ENCODE measurements at regions not wholly inside any gene's neighbourhood (a gene's known extent, or its start where the extent isn't known, plus 50 kb on each side); places are given as distances from the start of the nearest gene placed in this dataset.

GRCh38 chr2:83842421-83842820 lies 616.7 kb downstream of the SUCLG1 start:
- H3K9me3 ChIP-seq (ENCODE audit: control insufficient read depth, insufficient read depth, low read depth, low read length): no peaks in the 10 kb centered on the region
- no peaks in the 10 kb centered on the region for H3K27me3 ChIP-seq (ENCODE audit: control insufficient read depth, insufficient read depth, low read length)
- no peaks in the 10 kb centered on the region for H3K79me2 ChIP-seq (ENCODE audit: control insufficient read depth, insufficient read depth, low read length)
- H3K4me3 ChIP-seq (replicated peaks in 1 of 4; ENCODE audit: control extremely low read depth in 1 of 4, insufficient read depth in 1 of 4, low read depth in 3 of 4, low read length in 4 of 4): no peak overlapping the region
- no peaks in the 10 kb centered on the region for H3K36me3 ChIP-seq (ENCODE audit: control insufficient read depth, insufficient read depth, low read length)
- no peaks in the 10 kb centered on the region for H4K20me1 ChIP-seq (ENCODE audit: control insufficient read depth, extremely low read depth, insufficient read depth, low read length)
- H2AFZ ChIP-seq (ENCODE audit: low read length): no peak overlapping the region
- H3K4me1 ChIP-seq (ENCODE audit: control insufficient read depth, extremely low read depth, insufficient read depth, low read length): no peaks in the 10 kb centered on the region
- TF ChIP-seq CTCF (conservative IDR thresholded peaks at IDR 0.05 in 1 of 2, IDR thresholded peaks at IDR 0.05 in 1 of 2; ENCODE audit: low read depth in 1 of 2, low read length in 2 of 2): no peak
- no peak overlapping the region for H3K4me2 ChIP-seq (ENCODE audit: extremely low read depth, insufficient read depth, low read length)
- no peak overlapping the region for H3K9ac ChIP-seq (ENCODE audit: insufficient read depth, low read length)
- no peak for DNase-seq (ENCODE audit: low read depth in 2 of 2)
- no peak overlapping the region for H3K27ac ChIP-seq (ENCODE audit: insufficient read depth, low read length)

DNA sequence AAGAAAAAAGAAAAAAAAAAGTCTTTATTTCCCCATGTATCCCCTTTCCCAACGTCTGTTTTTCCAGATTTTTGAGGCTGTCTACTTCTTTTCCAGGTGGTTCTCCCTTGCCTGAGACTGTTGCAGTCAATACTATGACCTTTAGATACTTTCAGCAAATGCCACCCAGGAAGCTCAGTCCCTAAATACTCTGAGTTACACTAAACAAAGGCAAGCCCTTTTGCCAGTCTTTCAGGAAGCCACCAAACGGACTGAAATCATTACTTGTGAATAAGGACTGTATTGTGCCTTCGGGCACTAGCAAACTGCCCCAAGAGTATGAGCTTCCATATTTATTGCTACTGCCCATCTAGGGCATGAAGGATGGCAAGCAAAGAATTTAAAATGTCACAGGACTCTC lies 621.3 kb downstream of the SUCLG1 start:
- H3K36me3 ChIP-seq (ENCODE audit: control insufficient read depth, insufficient read depth, low read length): no peaks in the 10 kb centered on the region
- no peak overlapping the region for H3K4me3 ChIP-seq (replicated peaks in 1 of 4; ENCODE audit: control extremely low read depth in 1 of 4, insufficient read depth in 1 of 4, low read depth in 3 of 4, low read length in 4 of 4)
- no peak overlapping the region for H3K27ac ChIP-seq (ENCODE audit: insufficient read depth, low read length)
- no peak overlapping the region for H2AFZ ChIP-seq (ENCODE audit: low read length)
- no peaks in the 10 kb centered on the region for H3K4me1 ChIP-seq (ENCODE audit: control insufficient read depth, extremely low read depth, insufficient read depth, low read length)
- H3K27me3 ChIP-seq (ENCODE audit: control insufficient read depth, insufficient read depth, low read length): no peaks in the 10 kb centered on the region
- no peaks in the 10 kb centered on the region for H4K20me1 ChIP-seq (ENCODE audit: control insufficient read depth, extremely low read depth, insufficient read depth, low read length)
- TF ChIP-seq EZH2 (IDR thresholded peaks at IDR 0.05; ENCODE audit: low read length, missing control alignments) (no peak), CTCF (conservative IDR thresholded peaks at IDR 0.05 in 1 of 2, IDR thresholded peaks at IDR 0.05 in 1 of 2; ENCODE audit: low read depth in 1 of 2, low read length in 2 of 2) (no peak)
- no peak for DNase-seq (ENCODE audit: low read depth in 2 of 2)
- H3K4me2 ChIP-seq (ENCODE audit: extremely low read depth, insufficient read depth, low read length): no peak overlapping the region
- H3K9ac ChIP-seq (ENCODE audit: insufficient read depth, low read length): no peak overlapping the region
- no peaks in the 10 kb centered on the region for H3K79me2 ChIP-seq (ENCODE audit: control insufficient read depth, insufficient read depth, low read length)
- no peaks in the 10 kb centered on the region for H3K9me3 ChIP-seq (ENCODE audit: control insufficient read depth, insufficient read depth, low read depth, low read length)

DNA sequence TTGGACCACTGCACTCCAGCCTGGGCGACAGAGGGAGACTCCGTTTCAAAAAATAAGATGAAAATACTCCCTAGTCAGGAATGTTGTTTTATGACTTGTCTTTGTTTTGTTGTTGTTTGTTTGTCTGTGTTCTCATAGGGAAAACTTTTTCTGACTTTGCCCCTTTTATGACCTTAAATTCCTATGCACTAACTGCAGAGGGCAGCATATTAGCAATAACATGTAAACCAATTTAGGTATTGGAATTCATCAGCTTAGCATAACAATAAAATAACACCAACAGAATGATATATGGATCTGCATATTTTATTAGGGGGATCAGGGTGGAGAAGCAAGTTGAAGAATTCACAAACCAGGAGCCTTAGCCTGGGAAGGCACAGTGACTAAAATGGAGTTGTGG lies 631.5 kb downstream of the SUCLG1 start:
- no peak for DNase-seq (ENCODE audit: low read depth in 2 of 2)
- TF ChIP-seq CTCF (conservative IDR thresholded peaks at IDR 0.05 in 1 of 2, IDR thresholded peaks at IDR 0.05 in 1 of 2; ENCODE audit: low read depth in 1 of 2, low read length in 2 of 2) (no peak), EZH2 (IDR thresholded peaks at IDR 0.05; ENCODE audit: low read length, missing control alignments) (no peak)
- Histone ChIP-seq H3K79me2 (ENCODE audit: control insufficient read depth, insufficient read depth, low read length) (no peaks in the 10 kb centered on the region), H3K4me1 (ENCODE audit: control insufficient read depth, extremely low read depth, insufficient read depth, low read length) (no peaks in the 10 kb centered on the region), H3K36me3 (ENCODE audit: control insufficient read depth, insufficient read depth, low read length) (no peaks in the 10 kb centered on the region), H2AFZ (ENCODE audit: low read length) (no peak overlapping the region), H4K20me1 (ENCODE audit: control insufficient read depth, extremely low read depth, insufficient read depth, low read length) (no peaks in the 10 kb centered on the region), H3K27me3 (ENCODE audit: control insufficient read depth, insufficient read depth, low read length) (no peaks in the 10 kb centered on the region), H3K9ac (ENCODE audit: insufficient read depth, low read length) (no peak overlapping the region), H3K4me2 (ENCODE audit: extremely low read depth, insufficient read depth, low read length) (no peak overlapping the region), H3K27ac (ENCODE audit: insufficient read depth, low read length) (no peak overlapping the region), H3K9me3 (ENCODE audit: control insufficient read depth, insufficient read depth, low read depth, low read length) (no peaks in the 10 kb centered on the region), H3K4me3 (replicated peaks in 1 of 4; ENCODE audit: control extremely low read depth in 1 of 4, insufficient read depth in 1 of 4, low read depth in 3 of 4, low read length in 4 of 4) (no peak overlapping the region)

Data from fibroblast of lung (primary cell).